H1 (cell line): ENCODE measurements at regions not wholly inside any gene's neighbourhood (a gene's known extent, or its start where the extent isn't known, plus 50 kb on each side); places are given as distances from the start of the nearest gene placed in this dataset.

Source experiments
- CTCF ChIA-PET: fragments of 300-600 bp; sonication (Branson Sonifier 250); formaldehyde crosslinking; loops from one replicate; lab custom pipeline; 2021; ENCODE audit not compliant: partially characterized antibody; lab: Charles Lee
- POLR2A ChIA-PET: fragments of 300-600 bp; sonication (Branson Sonifier 250); formaldehyde crosslinking; loops from one replicate; lab custom pipeline; 2021; ENCODE audit warnings: inconsistent platforms; ENCODE audit not compliant: partially characterized antibody; lab: Charles Lee
- DNase-seq, 2 experiments: peaks; one replicate each; pipeline versions ENCODE4 v3.0.0 to v3.0.0-alpha.2; 2010 to 2022; ENCODE audit warnings: low spot score in 2 of 2, low read depth in 1 of 2, mixed read lengths in 1 of 2
- FAIRE-seq: peaks from 2 replicates; lab custom pipeline; 2011; peaks lifted over from hg19 to GRCh38; lab: Jason Lieb, UNC
- H2AFZ ChIP-seq: 2 replicates; pipeline ENCODE4 v1.8.1; 2012; ENCODE audit warnings: low read length, inconsistent platforms
- H2AK5ac ChIP-seq: 2 replicates; pipeline ENCODE4 v1.6.1; 2013; ENCODE audit warnings: low read depth, low read length
- H2BK120ac ChIP-seq: replicated peaks from 2 replicates; pipeline ENCODE3; 2013; ENCODE audit warnings: low read depth, low read length, inconsistent platforms
- H2BK12ac ChIP-seq: 2 replicates; pipeline ENCODE4 v1.6.1; 2013; ENCODE audit warnings: low read depth, low read length
- H2BK15ac ChIP-seq: 2 replicates; pipeline ENCODE4 v1.6.1; 2013; ENCODE audit warnings: low read length
- H2BK20ac ChIP-seq: 2 replicates; pipeline ENCODE4 v1.6.1; 2013; ENCODE audit warnings: low read length
- H2BK5ac ChIP-seq: 2 replicates; pipeline ENCODE4 v1.6.1; 2013; ENCODE audit warnings: low read depth, low read length
- H3K14ac ChIP-seq: 2 replicates; pipeline ENCODE4 v1.6.1; 2013; ENCODE audit warnings: inconsistent platforms; ENCODE audit not compliant: insufficient read length
- H3K18ac ChIP-seq: 2 replicates; pipeline ENCODE4 v1.6.1; 2013; ENCODE audit warnings: low read length; ENCODE audit errors: extremely low read depth
- H3K23ac ChIP-seq: 2 replicates; pipeline ENCODE4 v1.6.1; 2013; ENCODE audit warnings: inconsistent platforms; ENCODE audit not compliant: insufficient read length
- H3K23me2 ChIP-seq: 2 replicates; pipeline ENCODE4 v1.6.1; 2013; ENCODE audit warnings: low read depth, low read length
- H3K27ac ChIP-seq: 2 replicates; pipeline ENCODE4 v1.6.1; 2011; ENCODE audit warnings: low read depth, low read length, inconsistent platforms
- H3K27me3 ChIP-seq, 4 experiments: replicated peaks in 1 of 4; 1 replicate in 1 of 4; 2 replicates in 3 of 4; pipeline versions ENCODE4 v1.6.1 to v1.8.1; 2011 to 2013; ENCODE audit warnings: low read length in 3 of 4, mild to moderate bottlenecking in 3 of 4, inconsistent platforms in 2 of 4, mixed read lengths in 2 of 4, moderate library complexity in 1 of 4; ENCODE audit not compliant: control insufficient read depth in 3 of 4, insufficient read depth in 3 of 4; ENCODE audit errors: extremely low read depth in 1 of 4
- H3K36me3 ChIP-seq, 4 experiments: 2 replicates each; pipeline versions ENCODE4 v1.6.1 to v1.8.1; 2011 to 2013; ENCODE audit warnings: mild to moderate bottlenecking in 4 of 4, low read length in 3 of 4, moderate library complexity in 2 of 4, control low read depth in 1 of 4, inconsistent platforms in 1 of 4; ENCODE audit not compliant: insufficient read depth in 4 of 4, control insufficient read depth in 2 of 4
- H3K4ac ChIP-seq: replicated peaks from 2 replicates; pipeline ENCODE3; 2013; ENCODE audit warnings: low read length, low read depth, mixed read lengths, inconsistent platforms; ENCODE audit not compliant: insufficient read length
- H3K4me1 ChIP-seq, 4 experiments: replicated peaks in 1 of 4; 1 replicate in 1 of 4; 2 replicates in 3 of 4; pipeline versions ENCODE4 v1.6.1 to v1.8.1; 2011 to 2013; ENCODE audit warnings: low read length in 3 of 4, inconsistent platforms in 2 of 4, mixed read lengths in 1 of 4; ENCODE audit not compliant: insufficient read depth in 4 of 4, control insufficient read depth in 3 of 4
- H3K4me2 ChIP-seq, 2 experiments: 2 replicates each; pipeline versions ENCODE4 v1.6.1 to v1.8.1; 2011 to 2013; ENCODE audit warnings: low read depth in 2 of 2, low read length in 2 of 2, control low read depth in 1 of 2, inconsistent platforms in 1 of 2, mild to moderate bottlenecking in 1 of 2; ENCODE audit not compliant: insufficient read depth in 1 of 2
- H3K4me3 ChIP-seq, 4 experiments: fragments of 200-600, 300-600 bp in 1 of 4; sonication (generic), shearing (Covaris generic), sonication (Bioruptor Twin) in 1 of 4; 2 replicates each; pipeline versions ENCODE4 v1.5.1 to v1.8.1; 2011 to 2016; ENCODE audit warnings: low read length in 4 of 4, low read depth in 3 of 4, control low read depth in 2 of 4, inconsistent platforms in 2 of 4, mild to moderate bottlenecking in 2 of 4, mixed read lengths in 1 of 4, moderate library complexity in 1 of 4; ENCODE audit not compliant: insufficient read depth in 2 of 4; ENCODE audit errors: extremely low read depth in 1 of 4
- H3K56ac ChIP-seq: replicated peaks from 2 replicates; pipeline ENCODE3; 2013; ENCODE audit warnings: low read depth, mild to moderate bottlenecking, mixed read lengths, low read length, inconsistent platforms; ENCODE audit not compliant: insufficient read length
- H3K79me1 ChIP-seq: 2 replicates; pipeline ENCODE4 v1.6.1; 2013; ENCODE audit warnings: low read depth, low read length, control low read depth
- H3K79me2 ChIP-seq, 2 experiments: 2 replicates each; pipeline versions ENCODE4 v1.6.1 to v1.8.1; 2012 to 2013; ENCODE audit warnings: low read length in 2 of 2, mild to moderate bottlenecking in 2 of 2, inconsistent platforms in 1 of 2; ENCODE audit not compliant: insufficient read depth in 2 of 2, control insufficient read depth in 1 of 2
- H3K9ac ChIP-seq, 4 experiments: replicated peaks in 1 of 4; 1 replicate in 1 of 4; 2 replicates in 3 of 4; pipeline versions ENCODE4 v1.6.1 to v1.8.1; 2011 to 2013; ENCODE audit warnings: low read depth in 3 of 4, low read length in 3 of 4, control low read depth in 2 of 4, mild to moderate bottlenecking in 2 of 4, moderate library complexity in 2 of 4, inconsistent platforms in 1 of 4; ENCODE audit errors: extremely low read depth in 1 of 4
- H3K9me3 ChIP-seq, 2 experiments: 2 replicates each; pipeline versions ENCODE4 v1.6.1 to v1.8.1; 2012 to 2013; ENCODE audit warnings: mild to moderate bottlenecking in 2 of 2, moderate library complexity in 2 of 2, control low read depth in 1 of 2, inconsistent platforms in 1 of 2, low read depth in 1 of 2, low read length in 1 of 2, mixed read lengths in 1 of 2; ENCODE audit not compliant: insufficient read depth in 2 of 2
- H4K20me1 ChIP-seq, 2 experiments: replicated peaks in 1 of 2; 2 replicates each; pipeline versions ENCODE3 to v1.8.1; 2011 to 2013; ENCODE audit warnings: inconsistent platforms in 2 of 2, low read length in 2 of 2, mild to moderate bottlenecking in 1 of 2; ENCODE audit not compliant: insufficient read depth in 2 of 2, control insufficient read depth in 1 of 2
- H4K5ac ChIP-seq: 2 replicates; pipeline ENCODE4 v1.6.1; 2013; ENCODE audit warnings: low read length, low read depth, mixed read lengths, inconsistent platforms; ENCODE audit not compliant: insufficient read length
- H4K8ac ChIP-seq: 2 replicates; pipeline ENCODE4 v1.8.0; 2013; ENCODE audit warnings: mild to moderate bottlenecking, moderate library complexity, low read length, inconsistent platforms; ENCODE audit not compliant: insufficient read depth; ENCODE audit errors: extremely low read depth
- H4K91ac ChIP-seq: replicated peaks from 2 replicates; pipeline ENCODE3; 2013; ENCODE audit warnings: low read length, mixed read lengths, inconsistent platforms; ENCODE audit not compliant: insufficient read length
- CREB1 ChIP-seq: IDR thresholded peaks from 2 replicates; pipeline ENCODE4 v1.6.1; 2012; ENCODE audit warnings: inconsistent platforms
- GABPA ChIP-seq: IDR thresholded peaks from 2 replicates; pipeline ENCODE4 v1.6.1; 2011; ENCODE audit warnings: mild to moderate bottlenecking, low read length, moderate library complexity, borderline replicate concordance; ENCODE audit not compliant: insufficient read depth
- KDM5A ChIP-seq: fragments of 200-600 bp; IDR thresholded peaks from 2 replicates; pipeline ENCODE4 v1.7.1; 2012; ENCODE audit warnings: mild to moderate bottlenecking, low read length, inconsistent platforms, mixed read lengths
- RFX5 ChIP-seq: IDR thresholded peaks from 2 replicates; pipeline ENCODE4 v1.6.1; 2011; ENCODE audit warnings: low read depth, low read length, improper control_type of control experiment, borderline replicate concordance
- TAF1 ChIP-seq: IDR thresholded peaks from 2 replicates; pipeline ENCODE4 v1.6.1; 2011; ENCODE audit warnings: mild to moderate bottlenecking, low read depth, low read length
- TEAD4 ChIP-seq: IDR thresholded peaks from 2 replicates; pipeline ENCODE4 v1.6.1; 2012; ENCODE audit warnings: low read depth, low read length, inconsistent platforms, mixed read lengths
- WGBS, 2 experiments: shearing (Covaris generic) in 1 of 2; methylation state at CpG; one replicate each; pipeline versions ENCODE4 v1.1.6 to v1.1.7; 2013 to 2015; ENCODE audit warnings: low lambda C conversion rate in 2 of 2, mixed read lengths in 2 of 2, inconsistent platforms in 1 of 2, low coverage in 1 of 2, missing lambda C conversion rate in 1 of 2; ENCODE audit not compliant: insufficient replicate concordance in 2 of 2, insufficient coverage in 1 of 2, insufficient read length in 1 of 2; ENCODE audit errors: extremely low coverage in 1 of 2, missing lambda C conversion rate in 1 of 2; 5-methylcytosine and 5-hydroxymethylcytosine counted together
- TF ChIP-seq, protein P1 (sequence below): IDR thresholded peaks from 2 replicates; pipeline ENCODE4 v1.6.1; 2012; ENCODE audit warnings: inconsistent platforms
- TF ChIP-seq, protein P2 (sequence below): IDR thresholded peaks from 2 replicates; pipeline ENCODE4 v1.6.1; 2011; ENCODE audit warnings: low read depth, mild to moderate bottlenecking, low read length; ENCODE audit not compliant: insufficient read depth

DNA sequence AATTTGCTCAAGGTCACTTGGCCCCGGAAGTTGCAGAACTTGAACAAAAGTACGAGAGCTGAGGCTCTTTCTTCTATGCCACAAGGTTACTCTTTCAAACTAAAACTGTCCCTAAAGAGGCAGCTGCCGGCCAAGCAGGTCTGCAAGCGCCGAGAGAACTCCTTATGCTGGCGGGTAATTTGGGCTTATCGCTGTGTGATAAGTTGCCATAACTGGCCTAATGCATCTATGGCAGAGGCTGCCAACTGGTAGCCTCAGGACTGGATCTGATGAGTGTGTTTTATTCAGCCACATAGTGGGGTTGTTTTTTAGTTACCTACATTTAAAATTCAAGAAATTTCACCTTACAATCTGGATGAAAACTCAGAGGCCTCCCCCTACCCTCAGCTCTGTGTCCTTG, 68.1 kb upstream of the SPOCK1 start:
- WGBS, 2 experiments: 91% methylated on average over 7 of the region's 7 CpGs; no CpG with 5 or more reads in 1 of the 2 experiments
- POLR2A ChIA-PET: interaction anchor here (1.2 kb wide), 1 partner anchor 345 kb away, joined by 3 read pairs; no protein-coding TSS in a partner anchor

More for the DNA sequence above, 68.1 kb upstream of the SPOCK1 start:
- H3K27me3 ChIP-seq: no peaks in the 10 kb centered on the region; a peak in 1 of 7 replicates
- no peak overlapping the region for H2BK20ac ChIP-seq
- H3K4me1 ChIP-seq: peaks cover 0 to 8% (median 2%) of the 10 kb centered on the region in 4 experiments; a peak in 3 of 7 replicates
- no peak overlapping the region for H3K4me3 ChIP-seq
- H2BK120ac ChIP-seq: no peak overlapping the region
- H2AFZ ChIP-seq: no peak overlapping the region
- no peak overlapping the region for H2AK5ac ChIP-seq
- no peak overlapping the region for H2BK15ac ChIP-seq
- H3K9ac ChIP-seq: no peak overlapping the region
- H4K5ac ChIP-seq: no peak overlapping the region
- CTCF ChIA-PET: no interaction called here
- no peak overlapping the region for H4K91ac ChIP-seq
- H3K4ac ChIP-seq: no peak overlapping the region
- H3K79me1 ChIP-seq: no peaks in the 10 kb centered on the region
- H2BK5ac ChIP-seq: no peak overlapping the region
- no peak overlapping the region for H3K27ac ChIP-seq
- no peak overlapping the region for H3K23ac ChIP-seq
- DNase-seq (no peak), FAIRE-seq (no peak)
- no peaks in the 10 kb centered on the region for H4K20me1 ChIP-seq
- no peak overlapping the region for H4K8ac ChIP-seq
- no peak overlapping the region for H3K4me2 ChIP-seq
- no peak overlapping the region for H3K56ac ChIP-seq
- TF ChIP-seq TAF1 (no peak), RFX5 (no peak), TEAD4 (no peak), GABPA (no peak), CREB1 (no peak), KDM5A (no peak)
- TF ChIP-seq, protein P1, sequence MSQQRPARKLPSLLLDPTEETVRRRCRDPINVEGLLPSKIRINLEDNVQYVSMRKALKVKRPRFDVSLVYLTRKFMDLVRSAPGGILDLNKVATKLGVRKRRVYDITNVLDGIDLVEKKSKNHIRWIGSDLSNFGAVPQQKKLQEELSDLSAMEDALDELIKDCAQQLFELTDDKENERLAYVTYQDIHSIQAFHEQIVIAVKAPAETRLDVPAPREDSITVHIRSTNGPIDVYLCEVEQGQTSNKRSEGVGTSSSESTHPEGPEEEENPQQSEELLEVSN: no peak
- TF ChIP-seq, protein P2, sequence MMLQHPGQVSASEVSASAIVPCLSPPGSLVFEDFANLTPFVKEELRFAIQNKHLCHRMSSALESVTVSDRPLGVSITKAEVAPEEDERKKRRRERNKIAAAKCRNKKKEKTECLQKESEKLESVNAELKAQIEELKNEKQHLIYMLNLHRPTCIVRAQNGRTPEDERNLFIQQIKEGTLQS: no peak
- H3K36me3 ChIP-seq: no peaks in the 10 kb centered on the region
- no peak overlapping the region for H3K14ac ChIP-seq
- H3K79me2 ChIP-seq: no peaks in the 10 kb centered on the region
- H3K23me2 ChIP-seq: no peaks in the 10 kb centered on the region
- no peaks in the 10 kb centered on the region for H3K9me3 ChIP-seq
- no peak overlapping the region for H2BK12ac ChIP-seq
- no peak overlapping the region for H3K18ac ChIP-seq
